ENCODE measurements at regions not wholly inside any gene's neighbourhood (a gene's known extent, or its start where the extent isn't known, plus 50 kb on each side); places are given as distances from the start of the nearest gene placed in this dataset.

GRCh38 chr3:22942981-22943380, 260.1 kb upstream of the UBE2E2 start (continued):
- TF ChIP-seq PATZ1 (CRISPR knock-in tag; IDR thresholded peaks at IDR 0.05; ENCODE audit: borderline replicate concordance) = no peak
- TF ChIP-seq ZNF253 (CRISPR knock-in tag; conservative IDR thresholded peaks at IDR 0.05) = no peak

- BruUV-seq (replicated peaks) = no TSS peak
- 0% methylated on average over 2 of the region's 2 CpGs for WGBS (ENCODE audit: insufficient coverage, low coverage, missing lambda C conversion rate)
- FAIRE-seq = no peak
- Histone ChIP-seq H3K4me3 (no peak overlapping the region), H4K20me1 (replicated peaks; ENCODE audit: control insufficient read depth, insufficient read depth, low read length) (no peaks in the 10 kb centered on the region), H2AFZ (ENCODE audit: low read depth, low read length) (no peak overlapping the region), H3K9me3 (replicated peaks; ENCODE audit: control insufficient read depth, insufficient read depth, low read depth, low read length) (no peaks in the 10 kb centered on the region; the same call in 1 of the 2 replicates), H3K9ac (ENCODE audit: insufficient read depth in 1 of 2, low read depth in 2 of 2, low read length in 2 of 2) (no peak overlapping the region), H3K27ac (ENCODE audit: extremely low read depth, low read depth, low read length) (no peak overlapping the region), H3K4me1 (replicated peaks in 1 of 2; ENCODE audit: control insufficient read depth in 2 of 2, insufficient read depth in 2 of 2, low read length in 2 of 2) (no peaks in the 10 kb centered on the region), H3K4me2 (ENCODE audit: insufficient read depth, low read length) (no peak overlapping the region), H3K79me2 (ENCODE audit: control insufficient read depth, insufficient read depth, low read length) (no peaks in the 10 kb centered on the region), H3K36me3 (ENCODE audit: control insufficient read depth, insufficient read depth, low read length) (no peaks in the 10 kb centered on the region), H3K27me3 (ENCODE audit: control insufficient read depth in 2 of 2, insufficient read depth in 2 of 2, low read length in 2 of 2) (no peaks in the 10 kb centered on the region), H3K9me1 (ENCODE audit: control insufficient read depth, insufficient read depth, low read length) (no peaks in the 10 kb centered on the region)
- ChIA-PET POLR2A (no interaction called here), CTCF (ENCODE audit: low intra/inter-chr PET ratio) (no interaction called here)
- in situ Hi-C loops (cut with MboI) = no loop called here
- ATAC-seq = no peak
- no peak for TF ChIP-seq ZNF586 (CRISPR knock-in tag; conservative IDR thresholded peaks at IDR 0.05)
- TF ChIP-seq CLOCK (CRISPR knock-in tag; IDR thresholded peaks at IDR 0.05; ENCODE audit: borderline replicate concordance) = no peak
- TF ChIP-seq EGR1 (conservative IDR thresholded peaks at IDR 0.05) = no peak
- TF ChIP-seq ZNF780A (CRISPR knock-in tag; IDR thresholded peaks at IDR 0.05) = no peak
- TF ChIP-seq RBM22 (IDR thresholded peaks at IDR 0.05; ENCODE audit: low read depth, low read length, poor library complexity, severe bottlenecking) = no peak
- TF ChIP-seq RAD21 (CRISPR knock-in tag; conservative IDR thresholded peaks at IDR 0.05 in 1 of 2, IDR thresholded peaks at IDR 0.05 in 1 of 2) = no peak
- no peak for TF ChIP-seq SNAPC5 (CRISPR knock-in tag; IDR thresholded peaks at IDR 0.05)
- no peak for TF ChIP-seq DDX20 (tag; IDR thresholded peaks at IDR 0.05; ENCODE audit: low read depth)
- no peak for TF ChIP-seq BCLAF1 (IDR thresholded peaks at IDR 0.05; ENCODE audit: borderline replicate concordance in 1 of 2, control insufficient read depth in 1 of 2, low read depth in 2 of 2, low read length in 1 of 2)
- TF ChIP-seq TAF7 (tag; IDR thresholded peaks at IDR 0.05) = no peak
- no peak for TF ChIP-seq NFRKB (IDR thresholded peaks at IDR 0.05; ENCODE audit: low read depth)
- TF ChIP-seq ZFP36 (IDR thresholded peaks at IDR 0.05; ENCODE audit: low read depth, low read length, partially characterized antibody) = no peak
- no peak for DNase-seq (ENCODE audit: extremely low read depth in 1 of 4, low spot score in 3 of 4)
- intact Hi-C loops (cut with micrococcal nuclease) = no loop called here
Observed at GRCh38 chr3:22947851-22948250, 255.3 kb upstream of the UBE2E2 start.
